ENCODE measurements at regions not wholly inside any gene's neighbourhood (a gene's known extent, or its start where the extent isn't known, plus 50 kb on each side); places are given as distances from the start of the nearest gene placed in this dataset.
"Not testable (repeated sequence)": the region's sequence is repeated elsewhere in the genome, so short reads cannot be mapped to it uniquely, and the experiment has no call there.

DNA sequence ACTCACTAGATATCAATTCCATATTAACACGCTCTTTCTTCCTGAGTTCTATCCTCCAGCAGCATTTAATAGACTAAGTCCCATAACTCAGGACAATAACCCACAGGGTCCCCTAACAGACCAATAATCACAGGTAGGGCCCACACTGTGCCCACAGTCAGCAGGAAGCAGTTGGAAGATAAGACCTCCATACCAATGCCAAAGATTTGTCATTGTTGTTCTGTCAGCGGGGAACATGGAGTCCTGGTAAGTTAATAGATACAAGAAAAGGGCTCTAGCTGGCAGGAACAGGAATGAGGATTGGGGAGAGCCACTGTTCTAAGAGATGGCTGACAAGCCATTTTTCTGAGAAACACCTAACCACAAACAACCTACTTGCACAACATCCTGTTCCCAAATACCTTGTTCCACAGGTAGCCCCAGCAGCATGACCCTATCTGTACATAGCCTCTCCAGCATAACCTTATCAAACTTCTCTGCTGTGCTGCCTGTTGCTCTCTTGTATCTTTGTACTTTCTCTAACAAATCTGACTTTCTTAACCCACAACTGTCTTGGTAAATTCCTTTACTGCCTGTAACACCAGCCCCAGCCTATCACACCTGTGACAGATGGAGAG, 142.0 kb upstream of the KCNJ15 start:
- no peak for DNase-seq (ENCODE audit: low spot score)

DNA sequence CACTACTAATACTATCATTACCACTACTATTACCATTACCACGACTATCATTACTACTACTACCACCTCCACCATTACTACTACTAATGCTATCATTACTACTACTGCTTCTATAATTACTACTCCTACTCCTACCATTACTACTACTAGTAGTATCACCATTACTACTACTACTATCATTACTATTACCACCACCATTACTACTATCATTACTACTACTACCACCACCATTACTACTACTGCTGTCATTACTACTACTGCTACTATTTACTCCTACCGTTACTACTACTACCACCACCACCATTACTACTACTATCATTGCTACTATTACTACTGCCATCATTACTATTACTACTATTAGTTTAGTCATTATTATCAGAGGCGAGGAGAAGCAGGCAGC, 140.9 kb upstream of the KCNJ15 start:
- DNase-seq (ENCODE audit: low spot score) = no peak

DNA sequence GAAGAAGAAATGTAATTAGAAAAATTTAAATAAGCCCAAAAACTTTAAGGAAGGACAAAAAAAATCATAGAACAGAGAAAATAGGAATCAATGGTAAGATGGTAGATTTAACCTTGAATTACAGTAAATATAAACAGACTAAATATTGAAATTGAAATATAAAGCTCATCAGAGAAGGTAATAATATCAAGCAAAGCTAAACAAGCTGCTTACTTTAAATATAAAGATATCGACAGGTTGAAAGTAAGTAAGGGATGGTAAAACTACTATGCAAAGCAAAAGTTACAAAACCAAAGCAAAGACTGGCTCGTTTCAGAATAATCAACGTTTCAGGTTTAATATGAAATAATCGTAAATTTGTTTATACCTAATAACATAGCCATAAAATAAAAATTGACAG, 137.0 kb upstream of the KCNJ15 start:
- no peak for DNase-seq (ENCODE audit: low spot score)

DNA sequence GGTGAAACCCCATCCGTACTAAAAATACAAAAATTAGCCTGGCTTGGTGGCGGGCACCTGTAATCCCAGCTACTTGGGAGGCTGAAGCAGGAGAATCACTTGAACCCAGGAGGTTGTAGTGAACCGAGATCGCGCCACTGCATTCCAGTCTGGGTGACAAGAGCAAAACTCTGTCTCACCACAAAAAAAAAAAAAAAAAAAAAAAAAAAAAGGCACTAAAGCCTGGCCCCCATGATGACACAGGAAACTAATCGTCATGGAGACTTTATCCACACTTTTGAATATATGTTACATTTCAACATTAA, 136.2 kb upstream of the KCNJ15 start:
- not testable (repeated sequence) for DNase-seq (ENCODE audit: low spot score)

DNA sequence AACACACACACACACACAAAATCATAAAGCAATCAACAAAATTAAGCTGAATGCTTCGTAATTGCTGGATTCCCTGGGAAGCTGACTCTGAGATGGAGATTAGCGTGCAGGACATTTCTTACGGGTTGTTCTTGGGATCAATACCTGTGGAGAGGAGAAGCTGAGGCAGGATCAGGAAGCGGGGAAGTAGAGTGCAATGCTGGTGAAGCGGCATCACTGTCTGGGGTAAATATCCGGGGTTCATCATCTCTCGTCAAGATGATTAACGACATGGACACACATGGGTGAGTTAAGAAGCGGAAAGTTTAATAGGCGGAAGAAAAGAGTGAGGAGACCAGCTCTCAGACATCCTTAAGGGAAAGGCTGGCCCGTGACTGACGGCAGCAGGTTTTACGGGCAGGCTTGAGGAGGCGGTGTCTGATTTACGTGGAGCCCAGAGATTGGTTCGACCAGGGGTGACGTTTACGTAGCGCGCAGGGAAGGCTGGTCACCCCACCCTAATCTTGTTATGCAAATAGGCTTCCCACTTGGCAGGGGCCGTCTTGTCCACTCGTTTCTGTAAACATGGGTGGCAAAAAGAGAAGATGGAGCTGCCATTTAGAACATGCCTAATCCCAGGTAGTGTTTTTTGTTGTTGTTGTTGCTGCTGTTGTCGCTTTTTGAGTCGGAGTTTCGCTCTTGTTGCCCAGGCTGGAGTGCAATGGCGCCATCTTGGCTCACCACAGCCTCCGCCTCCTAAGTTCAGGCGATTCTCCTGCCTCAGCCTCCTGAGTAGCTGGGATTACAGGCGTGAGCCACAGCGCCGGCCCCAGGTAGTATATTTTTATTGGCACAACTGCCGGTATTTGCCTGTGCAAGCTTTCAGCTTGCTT, 135.6 kb upstream of the KCNJ15 start:
- DNase-seq (ENCODE audit: low spot score) = no peak

DNA sequence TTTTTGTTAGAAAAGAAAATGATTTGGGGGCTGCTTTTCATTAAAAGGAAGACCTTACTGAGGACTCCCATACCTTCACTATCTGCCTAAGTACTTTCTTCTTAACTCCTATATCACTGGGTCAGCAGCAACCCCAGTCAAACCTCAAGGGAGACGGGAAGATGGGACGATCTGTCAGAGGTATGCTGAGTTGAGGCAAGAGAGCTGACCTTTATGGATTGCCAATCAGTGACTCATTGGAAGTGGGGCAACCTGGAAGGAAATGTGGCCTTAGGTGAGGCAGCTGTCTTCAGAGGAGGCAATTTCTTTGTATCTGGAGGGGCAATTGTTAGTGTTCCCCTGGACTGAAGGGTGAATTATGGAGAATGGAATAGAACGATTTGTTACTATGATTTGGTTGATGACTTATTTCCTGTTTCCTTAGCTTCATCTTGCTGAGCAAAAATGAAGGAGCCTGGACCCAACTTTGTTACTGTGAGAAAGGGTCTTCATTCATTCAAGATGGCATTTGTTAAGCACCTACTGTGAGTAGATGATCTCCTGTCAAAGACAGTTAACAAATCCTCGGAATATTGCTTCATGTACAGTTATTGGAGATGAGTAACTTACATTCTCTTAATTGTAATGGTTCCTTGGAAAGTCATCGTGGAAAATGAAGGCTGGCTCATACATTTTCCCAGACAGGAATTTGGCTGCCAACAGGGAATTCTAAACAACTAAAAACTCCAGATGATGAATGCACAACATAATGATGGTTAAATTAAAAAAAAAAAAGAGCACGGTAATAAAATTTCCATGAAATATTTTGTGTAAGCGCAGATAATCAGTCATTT, 134.7 kb upstream of the KCNJ15 start:
- no peak for DNase-seq (ENCODE audit: low spot score)

DNA sequence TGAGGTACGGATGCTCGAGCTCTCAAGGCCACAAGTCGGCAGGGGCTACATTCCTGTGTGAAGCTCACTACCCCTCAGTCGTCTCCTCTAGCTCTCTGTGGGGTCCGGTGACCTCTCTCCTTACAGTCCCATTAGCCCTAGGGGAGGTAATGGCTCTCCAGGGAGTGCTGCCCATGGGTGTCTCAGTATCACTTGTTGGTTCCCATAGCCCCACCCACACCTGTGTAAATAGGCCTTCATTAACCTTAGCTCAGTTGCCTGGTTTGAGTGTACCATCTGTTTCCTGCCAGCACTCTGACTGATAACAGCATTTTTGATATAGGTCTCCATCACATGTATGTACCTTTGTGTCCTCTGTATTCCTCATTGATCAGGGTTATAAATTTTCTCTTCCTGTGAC, 133.2 kb upstream of the KCNJ15 start:
- DNase-seq (ENCODE audit: low spot score) = no peak

DNA sequence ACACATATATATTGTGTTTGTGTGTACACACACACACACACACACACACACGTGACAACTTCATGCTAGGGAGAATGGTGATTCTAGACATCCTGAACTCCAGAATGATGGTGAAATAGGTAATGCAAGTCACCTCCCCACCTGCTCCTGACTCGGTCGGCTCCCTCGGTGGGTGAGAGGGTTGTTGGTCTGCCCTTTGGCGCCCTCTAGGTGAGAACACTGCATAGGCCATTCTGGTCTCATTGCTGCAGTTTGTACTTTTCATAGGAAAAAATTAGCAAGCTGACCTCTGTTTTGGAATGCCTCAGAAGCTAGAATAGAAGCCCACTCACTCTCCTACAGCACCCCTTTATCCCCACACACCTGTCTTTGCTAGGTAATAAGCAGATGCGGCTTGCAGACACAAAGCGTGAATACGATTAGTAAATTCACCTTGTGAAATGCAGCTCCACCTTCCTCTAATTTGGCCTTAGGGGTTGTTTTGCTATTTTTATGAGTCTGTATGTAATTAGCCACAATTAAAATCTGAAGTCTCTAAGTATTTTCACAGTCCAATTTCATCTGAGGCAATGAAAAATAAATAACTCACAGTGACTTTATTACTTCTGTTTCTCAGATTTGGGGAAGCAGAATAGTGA, 130.0 kb upstream of the KCNJ15 start:
- DNase-seq (ENCODE audit: low spot score) = peak; percentile 16

DNA sequence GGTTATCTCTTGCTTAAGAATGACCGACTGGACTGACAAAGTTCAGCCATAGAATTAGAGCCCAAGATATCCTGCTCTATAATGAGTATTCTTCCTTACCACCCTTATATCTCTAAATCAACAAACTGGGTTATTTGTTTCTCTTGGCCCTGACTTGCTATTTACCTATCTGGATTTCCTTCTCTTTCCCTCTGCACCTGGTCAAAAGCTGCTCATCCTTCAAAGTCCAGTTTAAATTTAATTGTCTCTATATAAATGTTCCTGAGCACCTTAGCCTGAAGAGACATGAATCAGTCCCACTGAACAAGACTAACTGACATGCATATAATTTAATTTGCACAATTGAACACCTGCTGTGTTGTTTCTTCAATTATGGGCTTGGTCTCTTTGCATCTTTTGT, 127.1 kb upstream of the KCNJ15 start:
- DNase-seq (ENCODE audit: low spot score) = no peak

DNA sequence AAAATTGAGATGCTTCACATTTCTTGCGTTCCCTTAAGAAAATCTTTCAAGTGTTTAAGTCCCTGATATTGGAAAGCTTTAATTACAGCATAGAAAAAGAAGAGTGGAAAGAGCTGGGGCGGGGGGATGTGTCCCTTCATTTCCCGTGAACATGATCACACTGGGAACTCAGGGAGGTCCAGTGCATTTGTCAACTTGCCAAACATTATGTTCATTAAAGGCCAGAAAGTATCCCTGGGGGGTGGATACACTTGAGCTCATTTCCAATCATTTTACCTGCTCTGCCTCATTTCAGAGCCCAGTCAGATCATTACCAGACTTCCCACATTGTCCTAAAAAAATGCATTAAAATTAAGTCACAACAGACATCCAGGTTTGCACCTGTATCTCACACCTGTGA, 123.6 kb upstream of the KCNJ15 start:
- no peak for DNase-seq (ENCODE audit: low spot score)

DNA sequence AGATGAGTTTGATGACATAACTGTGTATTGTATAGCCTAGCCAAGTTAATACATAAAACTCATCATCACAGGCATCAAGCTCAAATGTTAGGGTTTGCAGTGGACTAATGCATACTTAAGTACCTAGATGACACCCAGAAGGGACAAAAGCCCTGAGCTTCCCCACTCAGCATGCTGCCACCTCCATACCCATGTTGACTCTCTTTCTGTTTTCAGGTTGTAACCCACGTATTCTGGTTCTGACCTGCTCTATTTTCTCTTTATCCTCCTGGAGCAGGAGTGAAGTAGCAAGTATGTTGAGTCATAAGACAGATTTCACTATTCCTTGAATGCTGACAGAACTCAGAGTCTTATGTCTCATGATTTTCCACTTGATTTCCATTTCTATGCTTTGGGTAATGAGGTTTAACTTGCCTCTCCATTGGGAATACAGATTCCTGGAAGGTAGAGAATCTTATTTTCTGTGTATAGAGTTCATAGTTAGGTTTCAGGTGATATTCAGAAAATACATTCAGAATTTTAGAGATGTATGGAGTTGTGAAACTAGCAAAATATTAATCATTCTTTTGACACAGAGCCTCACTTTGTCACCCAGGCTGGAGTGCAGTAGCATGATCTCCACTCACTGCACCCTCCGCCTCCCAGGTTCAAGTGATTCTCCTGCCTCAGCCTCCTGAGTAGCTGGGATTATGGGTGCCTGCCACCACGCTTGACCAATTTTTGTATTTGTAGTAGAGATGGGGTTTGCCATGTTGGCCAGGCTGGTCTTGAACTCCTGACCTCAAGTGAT, 122.5 kb upstream of the KCNJ15 start:
- no peak for DNase-seq (ENCODE audit: low spot score)

DNA sequence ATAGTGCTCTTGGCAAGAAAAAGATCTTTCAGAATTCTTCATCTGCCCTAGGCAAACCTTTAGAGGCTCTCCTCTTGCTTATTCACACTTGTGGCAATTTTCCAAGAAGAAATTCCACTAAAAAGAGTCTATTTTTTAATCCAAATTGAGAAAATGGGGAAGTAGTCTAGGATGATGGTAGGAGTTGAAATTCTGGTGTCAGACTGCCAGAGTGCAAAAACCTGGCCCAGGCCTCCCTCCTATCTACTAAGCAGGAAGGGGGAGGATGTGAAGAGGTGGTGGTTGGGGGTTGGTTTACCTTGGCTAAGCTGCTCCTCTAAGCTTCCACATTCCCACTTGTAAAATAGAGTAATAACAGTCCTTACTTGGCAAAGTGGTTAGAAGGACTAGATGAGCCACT, 120.6 kb upstream of the KCNJ15 start:
- no peak for DNase-seq (ENCODE audit: low spot score)

DNA sequence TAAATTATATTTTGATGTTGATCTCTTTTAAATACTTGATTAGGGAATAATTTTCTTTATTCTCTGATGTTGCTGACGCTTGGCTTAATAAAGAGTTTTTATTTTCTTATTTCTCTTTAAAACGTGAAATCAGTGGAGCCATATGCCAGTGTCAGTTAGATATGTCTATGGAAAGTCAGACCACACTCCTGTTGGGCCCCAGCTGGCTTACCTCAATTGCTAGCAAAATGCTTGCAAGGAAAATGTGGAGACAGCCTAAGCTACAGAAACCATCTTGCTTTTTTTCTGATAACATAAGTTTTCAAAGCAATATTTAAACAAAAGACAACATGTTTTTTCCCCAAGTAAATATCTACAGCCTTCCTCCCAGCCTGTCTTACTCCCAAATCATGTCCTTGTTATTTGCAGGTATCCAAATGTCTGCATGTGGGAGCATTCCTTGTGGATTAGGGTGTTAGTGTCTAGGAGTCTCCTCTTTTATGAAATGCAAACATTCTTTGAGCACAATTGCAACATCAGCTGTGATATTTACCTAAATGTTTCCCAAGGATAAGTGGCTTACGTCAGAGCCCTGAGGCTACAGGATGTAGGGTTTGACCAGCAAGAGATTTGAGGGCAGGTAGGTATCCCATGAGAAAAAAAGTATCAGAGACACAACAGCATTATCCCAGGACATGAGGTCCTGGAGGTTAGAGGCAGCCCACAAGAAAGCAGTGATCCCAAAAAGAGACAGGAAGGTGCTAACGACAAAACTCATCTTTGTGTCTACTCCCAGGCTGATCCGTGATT, 117.2 kb upstream of the KCNJ15 start:
- DNase-seq (ENCODE audit: low spot score) = no peak

DNA sequence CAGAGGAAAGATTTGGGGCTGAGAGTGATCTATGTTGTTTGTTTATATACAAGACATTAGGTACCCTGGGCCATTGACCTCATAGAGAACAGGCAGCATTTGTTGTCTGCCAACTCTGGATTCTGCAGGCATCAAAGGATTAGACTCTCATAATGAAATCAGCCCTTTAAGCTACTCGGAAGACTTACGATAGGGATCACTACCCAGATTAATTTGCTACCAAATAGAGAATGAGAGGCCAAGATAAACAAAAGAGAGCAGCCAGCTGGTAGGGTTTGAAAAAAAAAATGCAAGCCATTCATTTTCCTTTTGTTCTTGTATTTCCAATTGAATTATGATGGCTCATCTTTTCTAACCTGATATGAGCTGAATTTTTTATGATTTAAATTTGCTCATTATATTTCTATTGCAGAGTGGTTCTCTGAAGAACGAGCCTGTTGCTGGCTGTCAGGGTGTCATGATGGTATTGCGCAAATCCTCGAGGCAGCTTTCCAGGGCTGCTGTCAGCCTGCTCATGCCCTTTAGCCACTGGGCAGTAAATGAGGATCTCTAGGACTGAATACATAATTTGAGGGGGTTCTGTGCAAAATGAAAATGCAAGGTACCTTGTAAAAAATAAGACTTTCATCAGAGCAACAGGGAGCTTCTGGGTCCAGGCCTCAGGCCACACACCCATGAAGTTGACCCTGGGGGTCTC, 116.4 kb upstream of the KCNJ15 start:
- DNase-seq (ENCODE audit: low spot score) = no peak

DNA sequence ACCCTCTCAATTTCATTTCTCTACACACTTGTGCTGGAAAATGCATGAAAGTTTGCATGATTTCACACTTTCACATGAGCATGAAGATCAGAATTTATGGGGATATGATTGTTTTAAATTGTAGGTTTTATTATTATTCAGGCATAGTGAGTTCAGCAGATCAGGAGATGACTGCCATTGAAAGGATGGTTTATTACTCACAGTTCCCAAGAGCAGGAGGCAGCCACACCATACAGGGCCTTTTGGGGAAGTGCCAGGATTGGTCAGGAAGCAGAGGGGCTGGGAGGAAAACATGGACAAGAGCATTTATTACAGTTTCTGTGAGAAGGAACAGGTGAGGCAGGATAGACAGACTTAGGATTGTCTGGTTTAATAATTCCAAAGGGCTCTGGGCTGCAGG, 114.6 kb upstream of the KCNJ15 start:
- no peak for DNase-seq (ENCODE audit: low spot score)

DNA sequence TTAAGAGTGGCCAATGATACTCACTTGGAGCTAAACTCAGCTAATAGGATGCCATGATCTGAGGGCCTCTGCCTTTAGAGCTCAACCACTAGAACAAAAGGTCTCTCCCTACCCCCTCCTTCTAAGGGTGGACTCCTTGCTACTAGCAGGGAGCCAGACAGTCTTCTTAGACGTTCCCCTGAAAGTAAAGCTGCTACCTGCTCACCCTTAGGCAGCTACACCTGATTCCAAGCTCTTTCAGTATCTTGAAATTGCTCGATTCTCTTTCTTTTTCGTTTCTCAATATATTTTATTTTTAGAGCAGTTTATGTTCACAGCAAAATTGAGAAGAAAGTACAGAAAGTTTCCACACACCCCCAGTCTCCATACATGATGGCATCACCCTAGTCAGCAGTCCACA, 112.6 kb upstream of the KCNJ15 start:
- DNase-seq (ENCODE audit: low spot score) = no peak

DNA sequence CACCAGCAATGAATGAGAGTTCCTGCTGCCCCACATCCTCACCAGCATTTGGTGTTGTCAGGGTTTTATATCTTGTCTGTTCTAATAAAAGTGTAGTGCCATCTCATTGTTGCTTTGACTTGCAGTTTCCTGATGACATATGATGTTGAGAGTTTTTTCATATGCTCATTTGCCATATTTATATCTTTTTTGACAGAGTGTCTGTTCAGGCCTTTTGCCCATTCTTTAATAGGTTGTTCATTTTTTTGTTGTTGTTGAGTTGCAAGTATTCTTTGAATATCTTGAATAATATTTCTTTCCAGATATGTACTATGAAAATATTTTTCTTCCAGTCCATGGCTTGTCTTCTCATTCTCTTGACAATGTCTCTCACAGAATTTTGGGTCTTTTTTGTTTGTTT, 111.7 kb upstream of the KCNJ15 start:
- no peak for DNase-seq (ENCODE audit: low spot score)

DNA sequence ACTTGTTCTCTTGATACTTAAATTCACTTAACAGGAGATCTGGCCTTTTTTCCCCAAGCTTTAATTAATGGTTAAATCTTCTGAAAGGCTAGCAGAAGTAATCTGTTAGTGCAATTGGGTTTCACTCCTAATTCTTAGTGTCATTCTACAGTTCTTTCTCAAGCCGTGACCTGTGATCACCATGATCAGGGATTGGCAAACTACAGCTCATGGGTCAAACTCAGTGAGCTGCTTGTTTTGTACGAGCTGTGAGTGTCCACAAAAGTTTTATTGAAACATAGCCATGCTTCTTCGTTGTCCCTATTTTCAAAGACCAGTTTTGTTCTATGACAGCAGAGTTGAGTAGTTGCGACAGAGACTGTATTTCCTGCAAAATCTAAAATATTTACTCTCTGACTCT, 109.4 kb upstream of the KCNJ15 start:
- DNase-seq (ENCODE audit: low spot score) = no peak

DNA sequence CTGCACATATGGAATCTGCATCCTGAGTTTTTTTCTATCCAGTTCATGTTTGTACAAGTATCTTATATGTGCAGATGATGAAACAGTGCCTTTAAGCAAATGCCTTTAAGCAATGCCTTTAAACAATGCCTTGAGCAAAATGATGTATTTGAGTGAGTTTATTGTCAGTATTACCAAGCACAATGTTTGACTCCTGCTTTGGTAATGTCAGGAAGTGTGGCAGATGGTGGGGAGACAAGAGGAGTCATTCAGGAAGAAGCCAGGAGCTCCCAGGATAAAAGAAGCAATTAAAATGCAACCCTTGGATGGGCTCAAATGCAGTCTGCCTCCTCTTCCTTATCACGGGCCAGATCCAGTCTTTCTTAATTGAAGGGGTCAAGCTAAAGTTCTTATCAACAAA, 108.7 kb upstream of the KCNJ15 start:
- DNase-seq (ENCODE audit: low spot score) = no peak

DNA sequence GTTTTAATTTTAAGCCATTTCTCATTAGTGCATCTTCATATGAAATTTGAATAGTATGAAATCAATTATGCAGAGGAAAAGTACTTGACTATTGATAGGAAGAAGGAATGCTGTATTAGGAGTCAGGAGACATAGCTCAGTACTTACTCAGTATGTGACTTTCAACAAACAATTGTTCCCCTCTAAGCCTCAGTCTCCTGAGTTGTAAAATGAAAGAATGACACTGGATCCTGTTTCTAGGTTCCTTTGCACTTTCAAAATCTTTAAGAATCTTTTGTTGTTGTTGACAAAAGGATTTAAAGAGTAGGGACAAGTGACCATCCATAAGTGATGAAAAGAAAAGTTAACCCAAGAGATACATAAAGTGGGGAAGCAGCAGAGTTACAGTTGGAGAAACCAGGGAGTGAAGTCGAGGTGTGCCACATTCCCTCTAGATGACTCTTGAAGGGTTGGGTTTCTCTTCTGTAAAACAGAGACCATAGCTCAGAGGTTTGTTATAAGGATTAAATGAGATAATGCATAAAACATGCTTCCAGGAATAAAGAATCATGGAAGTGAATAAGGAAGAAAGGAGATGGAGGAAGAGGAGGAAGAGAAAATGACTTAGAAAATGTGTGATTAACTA, 105.7 kb upstream of the KCNJ15 start:
- DNase-seq (ENCODE audit: low spot score) = no peak

Data from pons (tissue), 1 donor.